B cell (primary cell): ENCODE measurements at regions not wholly inside any gene's neighbourhood (a gene's known extent, or its start where the extent isn't known, plus 50 kb on each side); places are given as distances from the start of the nearest gene placed in this dataset.

Experiments used
- EZH2 ChIP-seq: IDR thresholded peaks from 2 replicates; pipeline ENCODE4 v1.6.1; 2012; ENCODE audit warnings: borderline replicate concordance, low read depth, mild to moderate bottlenecking, moderate library complexity, low read length; ENCODE audit not compliant: insufficient read depth, poor library complexity, severe bottlenecking
- TF ChIP-seq, protein P1 (sequence below): fragments of 200-600 bp; IDR thresholded peaks from one replicate; pipeline ENCODE4 v1.8.0; 2022; ENCODE audit warnings: antibody characterized with exemption, mild to moderate bottlenecking

DNA sequence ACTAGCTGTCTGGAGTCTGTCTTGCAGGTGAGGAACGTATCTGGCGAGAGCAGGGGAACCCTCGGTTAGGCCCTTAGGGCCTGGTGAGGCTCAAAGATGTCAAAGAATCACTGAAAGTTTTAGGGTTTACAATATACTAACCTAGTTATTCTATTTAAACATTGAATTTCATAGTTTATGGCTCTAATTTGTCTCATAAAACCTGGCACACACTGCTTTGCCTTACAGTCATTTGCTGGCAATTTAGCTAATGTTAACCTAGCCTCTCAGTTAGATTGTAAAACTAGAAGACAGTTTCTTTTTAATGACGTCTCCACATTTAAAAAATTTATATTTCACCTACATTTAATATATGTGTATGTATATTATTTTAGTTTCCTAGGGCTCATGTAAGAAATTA lies 89.6 kb upstream of the DOCK10 start:
- TF ChIP-seq, protein P1, sequence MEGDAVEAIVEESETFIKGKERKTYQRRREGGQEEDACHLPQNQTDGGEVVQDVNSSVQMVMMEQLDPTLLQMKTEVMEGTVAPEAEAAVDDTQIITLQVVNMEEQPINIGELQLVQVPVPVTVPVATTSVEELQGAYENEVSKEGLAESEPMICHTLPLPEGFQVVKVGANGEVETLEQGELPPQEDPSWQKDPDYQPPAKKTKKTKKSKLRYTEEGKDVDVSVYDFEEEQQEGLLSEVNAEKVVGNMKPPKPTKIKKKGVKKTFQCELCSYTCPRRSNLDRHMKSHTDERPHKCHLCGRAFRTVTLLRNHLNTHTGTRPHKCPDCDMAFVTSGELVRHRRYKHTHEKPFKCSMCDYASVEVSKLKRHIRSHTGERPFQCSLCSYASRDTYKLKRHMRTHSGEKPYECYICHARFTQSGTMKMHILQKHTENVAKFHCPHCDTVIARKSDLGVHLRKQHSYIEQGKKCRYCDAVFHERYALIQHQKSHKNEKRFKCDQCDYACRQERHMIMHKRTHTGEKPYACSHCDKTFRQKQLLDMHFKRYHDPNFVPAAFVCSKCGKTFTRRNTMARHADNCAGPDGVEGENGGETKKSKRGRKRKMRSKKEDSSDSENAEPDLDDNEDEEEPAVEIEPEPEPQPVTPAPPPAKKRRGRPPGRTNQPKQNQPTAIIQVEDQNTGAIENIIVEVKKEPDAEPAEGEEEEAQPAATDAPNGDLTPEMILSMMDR = no peak
- no peak for TF ChIP-seq EZH2
